Suppressor macrophage treated with lipopolysaccharide for 4 hours (primary cell): ENCODE measurements at regions not wholly inside any gene's neighbourhood (a gene's known extent, or its start where the extent isn't known, plus 50 kb on each side); places are given as distances from the start of the nearest gene placed in this dataset.
A peak's percentile ranks its signal among the peaks of the same experiment; 100 is the strongest.
"Not testable (repeated sequence)": the region's sequence is repeated elsewhere in the genome, so short reads cannot be mapped to it uniquely, and the experiment has no call there.

Source experiments
- DNase-seq: peaks from one replicate; pipeline ENCODE4 v3.0.0-alpha.2; 2020

- no peak for DNase-seq
These were observed 202.6 kb upstream of the UFM1 start for GRCh38 chr13:38147050-38147449.

GRCh38 chr13:38141792-38142191 is 207.9 kb upstream of the UFM1 start:
- DNase-seq: no peak

DNA sequence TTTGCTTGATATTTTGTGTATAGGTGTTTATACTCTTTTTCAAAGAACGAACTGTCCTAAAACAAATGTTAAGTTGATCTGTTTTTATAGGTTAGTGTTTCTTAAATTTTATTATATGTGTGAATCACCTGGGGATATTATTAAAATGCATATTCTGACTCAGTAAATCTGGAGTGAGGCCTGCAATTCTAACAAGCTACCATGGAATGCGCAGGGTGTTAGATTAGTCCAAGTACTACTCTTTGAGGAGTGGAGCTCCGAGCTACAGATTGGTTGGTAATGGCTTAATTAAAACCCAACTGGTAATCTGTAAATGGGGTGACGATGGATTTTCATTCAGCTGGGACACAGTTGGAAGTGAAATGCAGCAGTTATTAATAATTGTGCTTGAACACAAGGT is 214.1 kb upstream of the UFM1 start:
- DNase-seq: no peak

GRCh38 chr13:38121267-38121666 is 228.4 kb upstream of the UFM1 start:
- no peak for DNase-seq

DNA sequence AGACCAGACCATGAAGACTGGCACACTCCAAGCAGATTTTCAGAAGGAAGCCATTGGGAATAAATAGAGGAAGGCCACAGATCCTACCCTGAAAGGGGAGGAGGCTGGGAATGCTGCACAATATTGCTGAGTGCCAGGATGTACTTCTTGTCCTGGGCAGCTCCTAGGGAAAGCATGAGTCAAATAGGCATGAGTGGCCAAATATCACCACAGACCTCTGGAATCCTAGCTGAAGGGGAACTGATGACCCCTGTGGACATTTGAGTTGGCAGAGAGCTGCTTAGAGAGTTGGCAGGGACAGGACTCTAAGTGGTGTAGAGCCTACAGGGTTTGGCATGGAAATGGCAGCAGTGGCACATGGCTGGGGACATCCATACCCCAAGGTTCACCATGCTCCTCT is 234.3 kb upstream of the TRPC4 start:
- no peak for DNase-seq

DNA sequence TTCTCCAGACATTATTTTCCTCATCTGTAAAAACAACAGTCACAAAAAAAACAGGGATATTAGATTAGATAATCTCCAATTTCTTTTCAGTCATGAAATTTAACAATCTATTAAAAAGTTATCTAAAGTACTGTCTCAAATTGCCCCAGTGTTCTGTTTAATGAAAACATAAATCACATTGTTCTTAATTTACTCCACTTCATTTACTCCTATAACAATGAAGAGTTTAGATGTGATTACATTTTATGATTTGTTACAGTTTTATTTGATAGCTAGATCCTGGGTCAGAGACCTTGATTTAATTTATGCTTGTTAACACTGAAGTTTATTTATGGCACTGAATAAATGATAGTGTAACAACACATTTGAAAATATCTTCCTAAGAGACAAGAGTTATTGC is 230.2 kb upstream of the TRPC4 start:
- no peak for DNase-seq

GRCh38 chr13:38093425-38093824 is 223.9 kb upstream of the TRPC4 start:
- DNase-seq: no peak

DNA sequence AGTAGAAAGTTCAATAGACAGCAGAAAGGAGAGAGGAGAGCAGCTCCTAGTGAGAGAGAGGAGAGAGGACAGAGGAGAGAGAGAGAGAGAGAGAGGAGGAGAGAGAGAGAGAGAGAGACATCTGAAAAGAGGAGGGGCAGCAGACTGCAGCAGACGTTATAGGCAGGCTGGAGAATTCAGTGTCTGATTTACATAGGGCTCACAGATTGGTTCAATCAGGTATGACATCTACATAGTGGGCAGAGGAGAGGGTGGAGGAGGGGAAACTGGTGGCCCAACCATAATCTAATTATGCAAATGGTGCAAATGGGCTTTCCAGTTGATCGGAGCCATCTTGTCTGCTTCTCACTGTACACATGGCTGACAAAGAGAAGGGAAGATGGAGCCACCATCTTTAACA is 221.3 kb upstream of the TRPC4 start:
- DNase-seq: no peak

DNA sequence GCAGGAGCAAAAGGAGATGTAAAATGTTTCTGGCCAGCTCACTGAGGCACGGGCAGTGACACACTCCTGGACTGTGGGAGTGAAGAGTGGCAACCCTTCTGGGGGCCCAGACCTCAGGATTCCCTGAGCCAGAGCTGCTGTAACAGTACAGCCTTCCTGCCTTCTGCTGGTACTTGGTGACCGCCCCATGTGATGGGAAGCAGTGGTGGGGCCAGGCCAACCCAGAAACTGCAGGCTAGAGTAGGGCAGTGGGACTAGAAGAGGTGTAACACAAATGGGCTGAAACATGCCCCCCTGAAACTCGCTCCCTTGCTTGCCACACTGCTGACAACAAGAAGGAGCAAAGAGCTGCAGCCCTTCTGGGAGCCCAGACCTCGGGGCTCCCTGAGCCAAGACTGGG is 217.1 kb upstream of the TRPC4 start:
- no peak for DNase-seq

- no peak for DNase-seq
These were observed 216.4 kb upstream of the TRPC4 start for GRCh38 chr13:38086013-38086412.

- no peak for DNase-seq
These were observed 204.4 kb upstream of the TRPC4 start for GRCh38 chr13:38073931-38074330.

GRCh38 chr13:38072696-38073095 is 203.1 kb upstream of the TRPC4 start:
- DNase-seq: no peak

GRCh38 chr13:38071340-38071739 is 201.8 kb upstream of the TRPC4 start:
- not testable (repeated sequence) for DNase-seq

DNA sequence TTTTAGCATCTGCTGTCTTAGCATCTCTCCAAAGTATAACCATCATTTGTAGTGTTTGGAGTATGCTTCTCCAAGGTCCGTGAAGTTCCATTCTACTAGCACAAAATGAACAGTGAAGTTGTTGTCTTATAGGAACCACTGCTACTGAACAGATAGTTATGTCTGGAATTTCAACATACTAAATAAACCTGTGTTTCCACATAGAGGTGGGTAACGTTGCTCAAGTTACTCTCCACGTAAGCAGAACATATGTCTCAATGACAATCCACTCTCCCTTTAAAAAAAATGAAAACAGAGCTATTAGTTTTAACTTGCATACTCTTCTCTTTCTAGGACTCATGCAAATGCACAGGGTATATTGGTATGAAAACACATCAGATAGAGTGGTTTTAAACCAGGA is 184.3 kb upstream of the TRPC4 start:
- no peak for DNase-seq

DNA sequence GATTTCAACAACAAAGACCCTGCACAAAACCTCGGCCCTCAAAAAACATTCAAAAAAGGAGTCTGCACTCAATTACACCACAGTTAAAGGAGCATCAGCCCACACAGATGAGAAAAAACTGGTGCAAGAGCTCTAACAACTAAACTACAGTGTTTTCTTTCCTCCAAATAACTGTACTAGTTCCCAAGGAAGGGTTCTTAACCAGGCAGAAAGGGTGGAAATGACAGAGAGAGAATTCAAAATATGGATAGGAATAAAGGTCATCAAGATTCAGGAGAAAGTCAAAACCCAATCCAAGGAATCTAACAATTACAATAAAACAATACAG is 176.4 kb upstream of the TRPC4 start:
- no peak for DNase-seq

GRCh38 chr13:38045278-38046048 is 175.9 kb upstream of the TRPC4 start:
- no peak for DNase-seq

GRCh38 chr13:38044067-38044466 is 174.5 kb upstream of the TRPC4 start:
- no peak for DNase-seq

GRCh38 chr13:38042771-38043170 is 173.2 kb upstream of the TRPC4 start:
- no peak for DNase-seq

- DNase-seq: no peak
These were observed 154.9 kb upstream of the TRPC4 start for GRCh38 chr13:38024431-38024830.

- no peak for DNase-seq
These were observed 147.7 kb upstream of the TRPC4 start for GRCh38 chr13:38017320-38017719.

DNA sequence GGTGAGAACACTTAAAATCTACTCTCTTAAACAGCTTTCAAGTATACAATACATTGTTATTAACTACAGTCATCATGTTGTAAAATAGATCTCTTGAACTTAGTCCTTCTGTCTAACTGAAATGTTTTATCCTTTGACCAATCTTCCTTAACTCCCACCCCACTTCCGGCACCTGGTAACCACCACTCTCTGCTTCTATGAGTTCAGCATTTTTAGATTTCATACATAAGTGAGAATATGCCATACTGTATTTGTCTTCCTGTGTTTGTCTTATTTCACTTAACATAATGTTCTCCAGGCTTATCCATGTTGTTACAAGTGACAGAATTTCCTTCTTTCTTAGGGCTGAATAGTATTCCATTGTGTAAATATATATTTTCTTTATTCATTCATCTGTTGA is 144.1 kb upstream of the TRPC4 start:
- DNase-seq: no peak

DNA sequence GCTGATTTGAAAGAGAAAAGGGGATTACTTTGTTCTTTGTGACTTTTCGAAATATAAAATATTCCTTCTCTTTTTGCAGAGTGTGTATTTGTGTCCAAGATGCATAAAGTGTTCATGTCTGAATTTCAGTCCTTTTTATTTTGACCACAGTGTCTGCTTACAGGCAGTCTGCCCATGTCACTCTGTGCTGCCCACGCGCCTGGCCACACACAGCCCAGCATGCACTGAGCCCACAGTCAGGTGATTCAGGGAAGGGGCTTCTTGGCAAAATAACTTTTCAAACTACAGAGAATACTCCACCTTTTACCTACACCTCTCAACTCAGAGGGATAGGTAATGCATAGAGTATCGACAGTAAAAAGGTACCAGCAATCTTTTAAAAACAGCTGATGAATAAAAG is 142.5 kb upstream of the TRPC4 start:
- no peak for DNase-seq

GRCh38 chr13:38008636-38009035 is 139.1 kb upstream of the TRPC4 start:
- DNase-seq: peak; percentile 12

DNA sequence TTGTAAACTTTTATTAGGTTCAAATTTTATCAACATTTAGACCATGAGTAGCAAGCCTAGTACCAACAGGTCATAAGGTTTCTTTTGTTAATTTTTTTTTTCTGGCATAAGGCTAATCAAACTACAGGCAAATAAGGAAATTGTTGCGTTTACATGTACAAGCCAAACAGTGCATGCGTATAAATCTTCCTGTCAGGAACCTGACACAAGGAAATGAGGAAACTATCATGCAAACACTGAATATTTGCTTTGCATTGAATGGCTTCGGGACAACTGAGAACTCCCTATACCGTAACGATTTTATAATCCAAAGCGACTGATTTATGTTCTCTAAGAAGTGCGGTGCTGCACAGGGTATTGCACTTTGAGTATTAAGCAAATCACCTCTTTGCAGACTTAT is 133.0 kb upstream of the TRPC4 start:
- DNase-seq: no peak

DNA sequence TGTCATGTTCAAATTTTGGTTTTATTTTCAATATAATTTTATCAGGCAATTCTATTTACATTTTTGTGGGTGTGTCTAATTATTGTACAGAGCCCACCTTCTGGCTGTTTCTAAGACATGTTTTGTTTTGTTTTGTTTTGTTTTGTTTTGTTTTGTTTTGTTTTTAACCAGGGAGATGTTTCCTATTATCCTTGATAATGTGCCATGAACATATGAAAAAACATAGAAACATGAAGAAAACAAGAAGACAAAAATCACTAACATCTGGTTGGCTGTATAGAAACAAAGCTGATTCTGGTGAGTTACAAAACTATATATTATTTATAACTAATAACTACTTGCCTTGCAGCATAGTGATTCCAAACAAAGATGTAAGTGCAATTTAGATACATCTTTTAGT is 128.1 kb upstream of the TRPC4 start:
- no peak for DNase-seq

GRCh38 chr13:37995092-37995491 is 125.5 kb upstream of the TRPC4 start:
- DNase-seq: no peak
